B cell (primary cell): ENCODE measurements at regions not wholly inside any gene's neighbourhood (a gene's known extent, or its start where the extent isn't known, plus 50 kb on each side); places are given as distances from the start of the nearest gene placed in this dataset.

ENCODE experiments used
- ATAC-seq: fragments of 200-7000 bp; cut with Tn5 transposase; one replicate; pipeline ENCODE4 v1.10.0; 2021; ENCODE audit warnings: low read depth, mild to moderate bottlenecking, moderate number of reproducible peaks, moderate library complexity
- CTCF ChIA-PET: fragments of 350-600 bp; sonication (Branson Sonifier 250); formaldehyde crosslinking; loops from one replicate; lab custom pipeline; 2021; ENCODE audit warnings: antibody characterized with exemption, inconsistent platforms; lab: Charles Lee
- POLR2A ChIA-PET: fragments of 350-600 bp; sonication (Branson Sonifier 250); formaldehyde crosslinking; loops from one replicate; lab custom pipeline; 2021; ENCODE audit warnings: antibody characterized with exemption; lab: Charles Lee
- DNase-seq: peaks from one replicate; pipeline ENCODE4 v3.0.0; 2013
- H2AFZ ChIP-seq: 2 replicates; pipeline ENCODE4 v1.6.1; 2012; ENCODE audit warnings: mild to moderate bottlenecking, low read depth, low read length; ENCODE audit not compliant: insufficient read depth, poor library complexity, severe bottlenecking
- H3K27ac ChIP-seq, 2 donors: 1 replicate in 1 of 2; 2 replicates in 1 of 2; pipeline ENCODE4 v1.5.1; 2012 to 2013; ENCODE audit warnings: low read length in 2 of 2, mild to moderate bottlenecking in 2 of 2, moderate library complexity in 1 of 2
- H3K27me3 ChIP-seq, 4 experiments: fragments of 200-600 bp in 1 of 4; sonication (generic) in 1 of 4; replicated peaks in 1 of 4; 1 replicate in 2 of 4; 2 replicates in 2 of 4; pipeline versions ENCODE4 v1.6.1 to v1.7.0; 2013 to 2016; ENCODE audit warnings: low read length in 3 of 4, mild to moderate bottlenecking in 2 of 4, mixed read lengths in 1 of 4, moderate library complexity in 1 of 4; ENCODE audit not compliant: insufficient read depth in 4 of 4, control insufficient read depth in 3 of 4; ENCODE audit errors: control extremely low read depth in 1 of 4
- H3K36me3 ChIP-seq, 2 experiments: replicated peaks in 1 of 2; 1 replicate in 1 of 2; 2 replicates in 1 of 2; pipeline versions ENCODE4 v1.6.1 to v1.7.1; 2013; ENCODE audit warnings: low read length in 1 of 2; ENCODE audit not compliant: insufficient read depth in 2 of 2, control insufficient read depth in 1 of 2; ENCODE audit errors: control extremely low read depth in 1 of 2, extremely low read depth in 1 of 2
- H3K4me1 ChIP-seq, 2 donors: fragments of 200-600 bp in 1 of 2; sonication (generic) in 1 of 2; 1 replicate in 1 of 2; 2 replicates in 1 of 2; pipeline versions ENCODE4 v1.5.1 to v1.6.1; 2013 to 2017; ENCODE audit warnings: low read length in 2 of 2; ENCODE audit not compliant: control insufficient read depth in 2 of 2, insufficient read depth in 2 of 2
- H3K4me2 ChIP-seq: replicated peaks from 2 replicates; pipeline ENCODE3; 2012; ENCODE audit warnings: mild to moderate bottlenecking, low read depth, low read length; ENCODE audit not compliant: poor library complexity, severe bottlenecking
- H3K4me3 ChIP-seq, 5 experiments: fragments of 200-600 bp in 1 of 5; sonication (generic) in 1 of 5; 1 replicate in 3 of 5; 2 replicates in 2 of 5; pipeline versions ENCODE4 v1.5.1 to v1.7.0; 2011 to 2016; ENCODE audit warnings: low read length in 4 of 5, mild to moderate bottlenecking in 4 of 5, low read depth in 2 of 5, control low read depth in 1 of 5, moderate library complexity in 1 of 5; ENCODE audit not compliant: insufficient read depth in 1 of 5; ENCODE audit errors: control extremely low read depth in 1 of 5, extremely low read depth in 1 of 5
- H3K79me2 ChIP-seq: fragments of 200-600 bp; sonication (generic); one replicate; pipeline ENCODE4 v1.6.0; 2016; ENCODE audit warnings: low read length; ENCODE audit not compliant: control insufficient read depth, insufficient read depth
- H3K9ac ChIP-seq: fragments of 200-600 bp; sonication (generic); 2 replicates; pipeline ENCODE4 v1.6.1; 2017; ENCODE audit warnings: mild to moderate bottlenecking, low read length, moderate library complexity
- H3K9me3 ChIP-seq, 3 donors: one replicate each; pipeline versions ENCODE4 v1.6.1 to v1.7.1; 2013; ENCODE audit warnings: low read length in 2 of 3; ENCODE audit not compliant: control insufficient read depth in 2 of 3, insufficient read depth in 1 of 3; ENCODE audit errors: control extremely low read depth in 1 of 3
- H4K20me1 ChIP-seq: 2 replicates; pipeline ENCODE4 v1.6.0; 2012; ENCODE audit warnings: mild to moderate bottlenecking, low read length; ENCODE audit not compliant: insufficient read depth, control insufficient read depth, poor library complexity, severe bottlenecking
- H3K27ac Mint-ChIP-seq: one replicate; pipeline ENCODE4 v1.8.0; 2021; ENCODE audit warnings: mixed read lengths
- H3K27me3 Mint-ChIP-seq: one replicate; pipeline ENCODE4 v1.8.0; 2021; ENCODE audit warnings: mixed read lengths
- H3K4me1 Mint-ChIP-seq: one replicate; pipeline ENCODE4 v1.8.0; 2021; ENCODE audit warnings: mixed read lengths
- H3K4me3 Mint-ChIP-seq: one replicate; pipeline ENCODE4 v1.8.0; 2021; ENCODE audit warnings: mixed read lengths
- H3K9me3 Mint-ChIP-seq: one replicate; pipeline ENCODE4 v1.8.0; 2022; ENCODE audit warnings: mixed read lengths; ENCODE audit not compliant: insufficient read depth
- EZH2 ChIP-seq: IDR thresholded peaks from 2 replicates; pipeline ENCODE4 v1.6.1; 2012; ENCODE audit warnings: borderline replicate concordance, low read depth, mild to moderate bottlenecking, moderate library complexity, low read length; ENCODE audit not compliant: insufficient read depth, poor library complexity, severe bottlenecking
- WGBS: methylation state at CpG from one replicate; pipeline ENCODE4 v1.1.5; 2013; ENCODE audit warnings: missing lambda C conversion rate; ENCODE audit not compliant: insufficient coverage; 5-methylcytosine and 5-hydroxymethylcytosine counted together
- intact Hi-C: fragments of 100-400 bp; cut with micrococcal nuclease; formaldehyde crosslinking; loops from one replicate; pipeline ENCODE4 v1.10.0; 2022
- TF ChIP-seq, protein P1 (sequence below): fragments of 200-600 bp; IDR thresholded peaks from one replicate; pipeline ENCODE4 v1.8.0; 2022; ENCODE audit warnings: antibody characterized with exemption, mild to moderate bottlenecking

DNA sequence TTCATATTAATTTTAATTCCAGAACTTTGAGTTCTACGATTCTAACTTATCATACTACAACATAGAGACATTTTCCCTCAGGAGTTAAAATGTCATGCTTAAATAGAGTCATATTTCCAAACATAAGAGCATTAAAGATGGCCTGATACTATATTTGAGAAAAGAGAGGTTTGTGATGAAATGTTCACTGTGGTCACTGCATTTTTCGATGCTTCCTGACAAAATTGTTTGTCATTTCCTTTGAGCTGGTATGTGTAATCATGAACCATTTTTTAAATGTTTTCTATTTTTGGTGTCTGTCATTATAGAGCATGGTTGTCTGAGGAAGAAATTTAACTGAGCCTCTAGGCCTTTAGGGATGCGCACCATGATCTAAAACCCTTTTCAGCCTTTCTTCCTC, 721.4 kb upstream of the NR2F2 start:
- no peak overlapping the region for H3K27ac ChIP-seq
- no peaks in the 10 kb centered on the region for H4K20me1 ChIP-seq
- no peaks in the 10 kb centered on the region for H3K9me3 Mint-ChIP-seq
- POLR2A ChIA-PET = no interaction called here
- DNase-seq (no peak), ATAC-seq (no peak)
- 17% methylated on average over 1 of the region's 3 CpGs for WGBS
- H2AFZ ChIP-seq = no peak overlapping the region
- CTCF ChIA-PET = no interaction called here
- no peak overlapping the region for H3K4me3 Mint-ChIP-seq
- intact Hi-C loops = no loop called here
- no peak overlapping the region for H3K27ac Mint-ChIP-seq
- H3K4me1 ChIP-seq = no peaks in the 10 kb centered on the region
- no peaks in the 10 kb centered on the region for H3K27me3 ChIP-seq
- no peaks in the 10 kb centered on the region for H3K36me3 ChIP-seq
- H3K4me2 ChIP-seq = no peak overlapping the region
- H3K4me1 Mint-ChIP-seq = no peaks in the 10 kb centered on the region
- H3K9ac ChIP-seq = no peak overlapping the region
- TF ChIP-seq EZH2 = no peak
- TF ChIP-seq, protein P1, sequence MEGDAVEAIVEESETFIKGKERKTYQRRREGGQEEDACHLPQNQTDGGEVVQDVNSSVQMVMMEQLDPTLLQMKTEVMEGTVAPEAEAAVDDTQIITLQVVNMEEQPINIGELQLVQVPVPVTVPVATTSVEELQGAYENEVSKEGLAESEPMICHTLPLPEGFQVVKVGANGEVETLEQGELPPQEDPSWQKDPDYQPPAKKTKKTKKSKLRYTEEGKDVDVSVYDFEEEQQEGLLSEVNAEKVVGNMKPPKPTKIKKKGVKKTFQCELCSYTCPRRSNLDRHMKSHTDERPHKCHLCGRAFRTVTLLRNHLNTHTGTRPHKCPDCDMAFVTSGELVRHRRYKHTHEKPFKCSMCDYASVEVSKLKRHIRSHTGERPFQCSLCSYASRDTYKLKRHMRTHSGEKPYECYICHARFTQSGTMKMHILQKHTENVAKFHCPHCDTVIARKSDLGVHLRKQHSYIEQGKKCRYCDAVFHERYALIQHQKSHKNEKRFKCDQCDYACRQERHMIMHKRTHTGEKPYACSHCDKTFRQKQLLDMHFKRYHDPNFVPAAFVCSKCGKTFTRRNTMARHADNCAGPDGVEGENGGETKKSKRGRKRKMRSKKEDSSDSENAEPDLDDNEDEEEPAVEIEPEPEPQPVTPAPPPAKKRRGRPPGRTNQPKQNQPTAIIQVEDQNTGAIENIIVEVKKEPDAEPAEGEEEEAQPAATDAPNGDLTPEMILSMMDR = no peak
- no peak overlapping the region for H3K4me3 ChIP-seq
- H3K79me2 ChIP-seq = no peaks in the 10 kb centered on the region
- no peaks in the 10 kb centered on the region for H3K27me3 Mint-ChIP-seq
- H3K9me3 ChIP-seq = no peaks in the 10 kb centered on the region

DNA sequence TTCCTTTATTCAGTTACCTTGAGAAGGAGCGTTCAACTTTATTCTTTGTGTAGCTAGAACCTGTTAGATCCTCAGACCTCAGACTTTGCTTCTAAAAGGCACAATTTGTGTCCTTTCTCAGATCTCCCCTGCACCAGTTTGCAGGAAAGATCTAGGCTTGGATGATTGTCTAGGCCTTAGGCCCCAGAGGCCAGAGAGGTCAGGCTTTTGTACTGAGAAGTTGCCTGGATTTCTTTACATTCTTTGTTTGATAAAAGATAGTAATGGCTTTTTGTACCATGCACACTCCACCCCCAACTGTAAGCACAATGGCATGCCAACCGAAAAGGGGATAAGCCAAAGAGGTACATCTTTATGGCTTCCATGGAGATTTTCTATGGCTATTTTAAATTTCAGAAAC, 719.6 kb upstream of the NR2F2 start:
- Mint-ChIP-seq H3K27me3 (no peaks in the 10 kb centered on the region), H3K27ac (no peak overlapping the region), H3K9me3 (no peaks in the 10 kb centered on the region), H3K4me1 (no peaks in the 10 kb centered on the region), H3K4me3 (no peak overlapping the region)
- no peaks in the 10 kb centered on the region for H3K9me3 ChIP-seq
- no peak overlapping the region for H3K9ac ChIP-seq
- no peaks in the 10 kb centered on the region for H3K36me3 ChIP-seq
- intact Hi-C loops = no loop called here
- ATAC-seq (no peak), DNase-seq (no peak)
- no peaks in the 10 kb centered on the region for H3K79me2 ChIP-seq
- H4K20me1 ChIP-seq = no peaks in the 10 kb centered on the region
- H3K4me2 ChIP-seq = no peak overlapping the region
- H3K4me1 ChIP-seq = no peaks in the 10 kb centered on the region
- ChIA-PET POLR2A (no interaction called here), CTCF (no interaction called here)
- H2AFZ ChIP-seq = no peak overlapping the region
- no peak overlapping the region for H3K27ac ChIP-seq
- H3K27me3 ChIP-seq = no peaks in the 10 kb centered on the region
- TF ChIP-seq EZH2 = no peak
- TF ChIP-seq, protein P1 = no peak
- H3K4me3 ChIP-seq = no peak overlapping the region
- WGBS = no CpG with 5 or more reads among the region's 2 CpGs
